B cell (primary cell): ENCODE measurements at regions not wholly inside any gene's neighbourhood (a gene's known extent, or its start where the extent isn't known, plus 50 kb on each side); places are given as distances from the start of the nearest gene placed in this dataset.

ENCODE experiments used
- ATAC-seq: fragments of 200-7000 bp; cut with Tn5 transposase; one replicate; pipeline ENCODE4 v1.10.0; 2021; ENCODE audit warnings: low read depth, mild to moderate bottlenecking, moderate number of reproducible peaks, moderate library complexity
- CTCF ChIA-PET: fragments of 350-600 bp; sonication (Branson Sonifier 250); formaldehyde crosslinking; loops from one replicate; lab custom pipeline; 2021; ENCODE audit warnings: antibody characterized with exemption, inconsistent platforms; lab: Charles Lee
- POLR2A ChIA-PET: fragments of 350-600 bp; sonication (Branson Sonifier 250); formaldehyde crosslinking; loops from one replicate; lab custom pipeline; 2021; ENCODE audit warnings: antibody characterized with exemption; lab: Charles Lee
- DNase-seq: peaks from one replicate; pipeline ENCODE4 v3.0.0; 2013
- H2AFZ ChIP-seq: 2 replicates; pipeline ENCODE4 v1.6.1; 2012; ENCODE audit warnings: mild to moderate bottlenecking, low read depth, low read length; ENCODE audit not compliant: insufficient read depth, poor library complexity, severe bottlenecking
- H3K27ac ChIP-seq, 2 donors: 1 replicate in 1 of 2; 2 replicates in 1 of 2; pipeline ENCODE4 v1.5.1; 2012 to 2013; ENCODE audit warnings: low read length in 2 of 2, mild to moderate bottlenecking in 2 of 2, moderate library complexity in 1 of 2
- H3K27me3 ChIP-seq, 4 experiments: fragments of 200-600 bp in 1 of 4; sonication (generic) in 1 of 4; replicated peaks in 1 of 4; 1 replicate in 2 of 4; 2 replicates in 2 of 4; pipeline versions ENCODE4 v1.6.1 to v1.7.0; 2013 to 2016; ENCODE audit warnings: low read length in 3 of 4, mild to moderate bottlenecking in 2 of 4, mixed read lengths in 1 of 4, moderate library complexity in 1 of 4; ENCODE audit not compliant: insufficient read depth in 4 of 4, control insufficient read depth in 3 of 4; ENCODE audit errors: control extremely low read depth in 1 of 4
- H3K36me3 ChIP-seq, 2 experiments: replicated peaks in 1 of 2; 1 replicate in 1 of 2; 2 replicates in 1 of 2; pipeline versions ENCODE4 v1.6.1 to v1.7.1; 2013; ENCODE audit warnings: low read length in 1 of 2; ENCODE audit not compliant: insufficient read depth in 2 of 2, control insufficient read depth in 1 of 2; ENCODE audit errors: control extremely low read depth in 1 of 2, extremely low read depth in 1 of 2
- H3K4me1 ChIP-seq, 2 donors: fragments of 200-600 bp in 1 of 2; sonication (generic) in 1 of 2; 1 replicate in 1 of 2; 2 replicates in 1 of 2; pipeline versions ENCODE4 v1.5.1 to v1.6.1; 2013 to 2017; ENCODE audit warnings: low read length in 2 of 2; ENCODE audit not compliant: control insufficient read depth in 2 of 2, insufficient read depth in 2 of 2
- H3K4me2 ChIP-seq: replicated peaks from 2 replicates; pipeline ENCODE3; 2012; ENCODE audit warnings: mild to moderate bottlenecking, low read depth, low read length; ENCODE audit not compliant: poor library complexity, severe bottlenecking
- H3K4me3 ChIP-seq, 5 experiments: fragments of 200-600 bp in 1 of 5; sonication (generic) in 1 of 5; 1 replicate in 3 of 5; 2 replicates in 2 of 5; pipeline versions ENCODE4 v1.5.1 to v1.7.0; 2011 to 2016; ENCODE audit warnings: low read length in 4 of 5, mild to moderate bottlenecking in 4 of 5, low read depth in 2 of 5, control low read depth in 1 of 5, moderate library complexity in 1 of 5; ENCODE audit not compliant: insufficient read depth in 1 of 5; ENCODE audit errors: control extremely low read depth in 1 of 5, extremely low read depth in 1 of 5
- H3K79me2 ChIP-seq: fragments of 200-600 bp; sonication (generic); one replicate; pipeline ENCODE4 v1.6.0; 2016; ENCODE audit warnings: low read length; ENCODE audit not compliant: control insufficient read depth, insufficient read depth
- H3K9ac ChIP-seq: fragments of 200-600 bp; sonication (generic); 2 replicates; pipeline ENCODE4 v1.6.1; 2017; ENCODE audit warnings: mild to moderate bottlenecking, low read length, moderate library complexity
- H3K9me3 ChIP-seq, 3 donors: one replicate each; pipeline versions ENCODE4 v1.6.1 to v1.7.1; 2013; ENCODE audit warnings: low read length in 2 of 3; ENCODE audit not compliant: control insufficient read depth in 2 of 3, insufficient read depth in 1 of 3; ENCODE audit errors: control extremely low read depth in 1 of 3
- H4K20me1 ChIP-seq: 2 replicates; pipeline ENCODE4 v1.6.0; 2012; ENCODE audit warnings: mild to moderate bottlenecking, low read length; ENCODE audit not compliant: insufficient read depth, control insufficient read depth, poor library complexity, severe bottlenecking
- H3K27ac Mint-ChIP-seq: one replicate; pipeline ENCODE4 v1.8.0; 2021; ENCODE audit warnings: mixed read lengths
- H3K27me3 Mint-ChIP-seq: one replicate; pipeline ENCODE4 v1.8.0; 2021; ENCODE audit warnings: mixed read lengths
- H3K4me1 Mint-ChIP-seq: one replicate; pipeline ENCODE4 v1.8.0; 2021; ENCODE audit warnings: mixed read lengths
- H3K4me3 Mint-ChIP-seq: one replicate; pipeline ENCODE4 v1.8.0; 2021; ENCODE audit warnings: mixed read lengths
- H3K9me3 Mint-ChIP-seq: one replicate; pipeline ENCODE4 v1.8.0; 2022; ENCODE audit warnings: mixed read lengths; ENCODE audit not compliant: insufficient read depth
- CTCF ChIP-seq: fragments of 200-600 bp; IDR thresholded peaks from one replicate; pipeline ENCODE4 v1.8.0; 2022; ENCODE audit warnings: antibody characterized with exemption, mild to moderate bottlenecking
- EZH2 ChIP-seq: IDR thresholded peaks from 2 replicates; pipeline ENCODE4 v1.6.1; 2012; ENCODE audit warnings: borderline replicate concordance, low read depth, mild to moderate bottlenecking, moderate library complexity, low read length; ENCODE audit not compliant: insufficient read depth, poor library complexity, severe bottlenecking
- WGBS: methylation state at CpG from one replicate; pipeline ENCODE4 v1.1.5; 2013; ENCODE audit warnings: missing lambda C conversion rate; ENCODE audit not compliant: insufficient coverage; 5-methylcytosine and 5-hydroxymethylcytosine counted together
- intact Hi-C: fragments of 100-400 bp; cut with micrococcal nuclease; formaldehyde crosslinking; loops from one replicate; pipeline ENCODE4 v1.10.0; 2022

- Mint-ChIP-seq H3K9me3 (peaks cover 7% of the 10 kb centered on the region), H3K4me1 (no peaks in the 10 kb centered on the region), H3K27me3 (no peaks in the 10 kb centered on the region), H3K4me3 (no peak overlapping the region), H3K27ac (no peak overlapping the region)
- ChIA-PET CTCF (no interaction called here), POLR2A (no interaction called here)
- no peak overlapping the region for H2AFZ ChIP-seq
- no peak overlapping the region for H3K4me3 ChIP-seq
- H3K4me1 ChIP-seq, result no peaks in the 10 kb centered on the region
- H4K20me1 ChIP-seq, result no peaks in the 10 kb centered on the region
- no peak overlapping the region for H3K9ac ChIP-seq
- WGBS, result no CpG with 5 or more reads among the region's 2 CpGs
- H3K9me3 ChIP-seq, result no peaks in the 10 kb centered on the region
- H3K36me3 ChIP-seq, result no peaks in the 10 kb centered on the region
- no peak for DNase-seq
- no peak overlapping the region for H3K27ac ChIP-seq
- H3K27me3 ChIP-seq, result no peaks in the 10 kb centered on the region
- H3K4me2 ChIP-seq, result no peak overlapping the region
- H3K79me2 ChIP-seq, result no peaks in the 10 kb centered on the region
- no peak for ATAC-seq
- no peak for TF ChIP-seq EZH2
- no peak for TF ChIP-seq CTCF
- intact Hi-C loops, result no loop called here
Measured at GRCh38 chr5:13034061-13034460, 910.4 kb downstream of the DNAH5 start.

GRCh38 chr5:13029211-13029610 is 915.3 kb downstream of the DNAH5 start:
- Histone ChIP-seq H3K9me3 (no peaks in the 10 kb centered on the region), H2AFZ (no peak overlapping the region), H3K4me2 (no peak overlapping the region), H3K9ac (no peak overlapping the region), H3K4me1 (no peaks in the 10 kb centered on the region), H4K20me1 (no peaks in the 10 kb centered on the region), H3K4me3 (no peak overlapping the region), H3K79me2 (no peaks in the 10 kb centered on the region), H3K36me3 (no peaks in the 10 kb centered on the region), H3K27ac (no peak overlapping the region), H3K27me3 (no peaks in the 10 kb centered on the region)
- 60% methylated on average over 1 of the region's 1 CpG for WGBS
- POLR2A ChIA-PET, result no interaction called here
- Mint-ChIP-seq H3K27ac (no peak overlapping the region), H3K27me3 (no peaks in the 10 kb centered on the region), H3K4me1 (no peaks in the 10 kb centered on the region), H3K9me3 (peaks cover 11% of the 10 kb centered on the region), H3K4me3 (no peak overlapping the region)
- intact Hi-C loops, result no loop called here
- no peak for TF ChIP-seq EZH2
- no peak for TF ChIP-seq CTCF
- ATAC-seq, result no peak
- DNase-seq, result no peak
- CTCF ChIA-PET, result interaction anchor here (0.8 kb wide), 1 partner anchor 34 kb away, joined by 4 read pairs; no protein-coding TSS in a partner anchor
